ENCODE measurements at regions not wholly inside any gene's neighbourhood (a gene's known extent, or its start where the extent isn't known, plus 50 kb on each side); places are given as distances from the start of the nearest gene placed in this dataset.

- TF ChIP-seq, protein P1, sequence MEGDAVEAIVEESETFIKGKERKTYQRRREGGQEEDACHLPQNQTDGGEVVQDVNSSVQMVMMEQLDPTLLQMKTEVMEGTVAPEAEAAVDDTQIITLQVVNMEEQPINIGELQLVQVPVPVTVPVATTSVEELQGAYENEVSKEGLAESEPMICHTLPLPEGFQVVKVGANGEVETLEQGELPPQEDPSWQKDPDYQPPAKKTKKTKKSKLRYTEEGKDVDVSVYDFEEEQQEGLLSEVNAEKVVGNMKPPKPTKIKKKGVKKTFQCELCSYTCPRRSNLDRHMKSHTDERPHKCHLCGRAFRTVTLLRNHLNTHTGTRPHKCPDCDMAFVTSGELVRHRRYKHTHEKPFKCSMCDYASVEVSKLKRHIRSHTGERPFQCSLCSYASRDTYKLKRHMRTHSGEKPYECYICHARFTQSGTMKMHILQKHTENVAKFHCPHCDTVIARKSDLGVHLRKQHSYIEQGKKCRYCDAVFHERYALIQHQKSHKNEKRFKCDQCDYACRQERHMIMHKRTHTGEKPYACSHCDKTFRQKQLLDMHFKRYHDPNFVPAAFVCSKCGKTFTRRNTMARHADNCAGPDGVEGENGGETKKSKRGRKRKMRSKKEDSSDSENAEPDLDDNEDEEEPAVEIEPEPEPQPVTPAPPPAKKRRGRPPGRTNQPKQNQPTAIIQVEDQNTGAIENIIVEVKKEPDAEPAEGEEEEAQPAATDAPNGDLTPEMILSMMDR (IDR thresholded peaks at IDR 0.05; ENCODE audit: poor library complexity) = no peak
- TF ChIP-seq EZH2 (IDR thresholded peaks at IDR 0.05; ENCODE audit: borderline replicate concordance) = no peak
These were observed 508.4 kb upstream of the MAP2 start for GRCh38 chr2:208915401-208915800.
